ENCODE measurements at regions not wholly inside any gene's neighbourhood (a gene's known extent, or its start where the extent isn't known, plus 50 kb on each side); places are given as distances from the start of the nearest gene placed in this dataset.

DNA sequence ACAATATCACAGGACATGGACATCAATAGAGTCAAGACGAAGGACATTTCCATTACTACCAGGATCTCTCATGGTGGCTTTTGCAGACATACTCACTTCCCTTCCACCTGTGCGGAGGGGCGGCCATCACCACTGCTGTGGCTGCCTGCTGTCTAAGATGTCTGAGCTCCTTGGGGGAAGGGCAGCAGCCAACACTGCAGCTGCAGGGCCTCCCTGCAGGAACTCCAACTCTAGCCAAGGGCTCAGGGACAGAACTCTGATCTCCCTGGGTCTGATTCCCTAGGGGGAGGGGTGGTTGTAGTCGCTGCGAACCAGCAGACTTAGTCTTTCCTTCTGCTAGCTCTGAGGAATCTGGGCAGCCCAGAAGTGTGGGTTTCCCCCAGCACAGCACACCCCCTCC lies 78.9 kb upstream of the ANKRD10 start:
- DNase-seq (ENCODE audit: low read depth in 2 of 2), result no peak
- H3K4me3 ChIP-seq (replicated peaks in 1 of 2; ENCODE audit: low read depth in 2 of 2, low read length in 2 of 2), result no peak overlapping the region
- TF ChIP-seq, protein P1, sequence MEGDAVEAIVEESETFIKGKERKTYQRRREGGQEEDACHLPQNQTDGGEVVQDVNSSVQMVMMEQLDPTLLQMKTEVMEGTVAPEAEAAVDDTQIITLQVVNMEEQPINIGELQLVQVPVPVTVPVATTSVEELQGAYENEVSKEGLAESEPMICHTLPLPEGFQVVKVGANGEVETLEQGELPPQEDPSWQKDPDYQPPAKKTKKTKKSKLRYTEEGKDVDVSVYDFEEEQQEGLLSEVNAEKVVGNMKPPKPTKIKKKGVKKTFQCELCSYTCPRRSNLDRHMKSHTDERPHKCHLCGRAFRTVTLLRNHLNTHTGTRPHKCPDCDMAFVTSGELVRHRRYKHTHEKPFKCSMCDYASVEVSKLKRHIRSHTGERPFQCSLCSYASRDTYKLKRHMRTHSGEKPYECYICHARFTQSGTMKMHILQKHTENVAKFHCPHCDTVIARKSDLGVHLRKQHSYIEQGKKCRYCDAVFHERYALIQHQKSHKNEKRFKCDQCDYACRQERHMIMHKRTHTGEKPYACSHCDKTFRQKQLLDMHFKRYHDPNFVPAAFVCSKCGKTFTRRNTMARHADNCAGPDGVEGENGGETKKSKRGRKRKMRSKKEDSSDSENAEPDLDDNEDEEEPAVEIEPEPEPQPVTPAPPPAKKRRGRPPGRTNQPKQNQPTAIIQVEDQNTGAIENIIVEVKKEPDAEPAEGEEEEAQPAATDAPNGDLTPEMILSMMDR (IDR thresholded peaks at IDR 0.05; ENCODE audit: low read depth, low read length), result no peak

DNA sequence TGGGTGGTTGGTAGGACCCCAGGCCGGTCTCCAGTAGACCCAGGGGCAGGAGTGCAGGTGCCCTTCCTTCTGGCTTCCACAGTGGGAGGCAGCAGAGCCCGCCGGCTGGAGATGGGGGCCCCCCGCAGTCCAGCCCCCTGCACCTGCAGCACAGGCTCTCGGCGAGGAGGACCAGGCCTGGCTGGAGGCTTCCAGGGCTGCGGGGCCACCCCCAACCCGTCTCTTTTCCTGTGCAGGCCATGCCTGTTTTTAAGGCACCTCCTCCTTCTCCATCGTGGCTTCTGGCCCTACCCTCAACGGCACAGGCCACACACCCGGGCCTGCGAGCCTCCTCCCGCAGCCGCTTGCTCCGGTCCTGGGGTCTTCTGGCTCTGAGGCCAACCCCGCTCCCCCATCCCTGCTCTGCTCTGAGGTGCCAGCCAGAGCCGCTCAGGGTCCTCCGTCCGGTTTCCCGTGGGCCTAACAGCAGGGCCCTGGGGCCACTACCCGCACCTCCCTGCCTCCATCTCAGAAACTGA lies 77.2 kb upstream of the ANKRD10 start:
- DNase-seq (ENCODE audit: low read depth in 2 of 2), result no peak
- TF ChIP-seq, protein P1 (IDR thresholded peaks at IDR 0.05; ENCODE audit: low read depth, low read length), result no peak
- no peak overlapping the region for H3K4me3 ChIP-seq (replicated peaks in 1 of 2; ENCODE audit: low read depth in 2 of 2, low read length in 2 of 2)

DNA sequence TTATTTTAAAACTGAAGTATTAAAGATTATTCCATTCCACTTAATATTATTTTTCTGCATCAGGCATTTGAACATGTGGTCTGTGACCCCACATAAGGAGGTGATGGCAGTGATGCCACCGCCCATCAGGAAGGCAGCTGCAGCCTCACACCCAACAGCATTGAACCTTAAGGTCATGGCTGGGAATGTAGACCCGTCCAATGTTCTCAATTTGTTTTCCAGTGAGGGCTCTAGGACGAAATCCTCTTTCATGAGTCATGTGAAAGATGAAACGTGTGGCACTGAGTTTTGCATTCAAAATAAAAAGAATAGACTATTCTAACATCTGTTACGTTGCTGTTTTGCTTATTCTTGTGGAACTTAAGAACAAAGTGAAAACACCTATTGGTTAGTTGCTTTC lies 74.5 kb upstream of the ANKRD10 start:
- TF ChIP-seq, protein P1 (IDR thresholded peaks at IDR 0.05; ENCODE audit: low read depth, low read length), result no peak
- DNase-seq (ENCODE audit: low read depth in 2 of 2), result no peak

DNA sequence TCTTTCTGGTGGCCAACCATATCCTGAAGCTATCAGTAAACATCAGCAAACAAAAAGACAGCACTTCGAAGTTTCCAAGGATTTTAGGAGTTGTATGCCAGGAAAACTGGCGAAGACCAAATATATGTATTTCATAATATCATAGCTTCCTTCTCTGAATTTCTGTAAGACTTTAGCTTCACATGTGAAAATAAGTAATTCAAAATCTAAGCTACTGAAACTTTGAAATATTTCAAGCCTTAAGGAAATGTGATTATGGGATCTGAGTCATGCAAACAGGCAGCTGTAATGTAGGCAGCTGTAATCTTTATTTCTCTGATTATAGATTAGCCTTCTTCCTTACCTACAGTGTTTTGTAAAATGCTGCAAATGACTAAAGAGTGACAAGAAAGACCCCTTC lies 70.7 kb upstream of the ANKRD10 start:
- DNase-seq (ENCODE audit: low read depth in 2 of 2), result peak in 1 of 2 donors; percentile 22
- no peak overlapping the region for H3K4me3 ChIP-seq (replicated peaks in 1 of 2; ENCODE audit: low read depth in 2 of 2, low read length in 2 of 2)
- TF ChIP-seq, protein P1 (IDR thresholded peaks at IDR 0.05; ENCODE audit: low read depth, low read length), result no peak

More for the DNA sequence above, 74.5 kb upstream of the ANKRD10 start:
- no peak overlapping the region for H3K4me3 ChIP-seq (replicated peaks in 1 of 2; ENCODE audit: low read depth in 2 of 2, low read length in 2 of 2)

DNA sequence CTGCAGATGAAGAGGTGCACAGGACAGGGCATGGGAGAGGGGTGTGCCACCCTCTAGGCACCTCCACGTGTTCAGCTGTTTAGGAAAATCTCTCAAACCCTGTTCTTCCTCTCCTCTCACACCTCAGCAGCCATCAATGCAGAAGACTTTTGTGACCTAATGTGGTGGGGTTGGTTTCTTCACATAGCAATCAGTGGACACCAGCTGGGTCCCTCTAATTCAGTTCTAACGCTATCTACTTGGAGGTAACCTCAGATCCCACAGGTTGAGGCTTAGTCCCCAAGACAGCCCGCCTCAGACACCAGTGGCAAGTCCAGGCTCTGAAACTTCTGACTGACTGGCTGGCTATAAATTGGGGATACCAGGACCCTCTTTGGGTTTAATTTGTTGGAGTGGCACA lies 69.9 kb upstream of the ANKRD10 start:
- no peak overlapping the region for H3K4me3 ChIP-seq (replicated peaks in 1 of 2; ENCODE audit: low read depth in 2 of 2, low read length in 2 of 2)
- TF ChIP-seq, protein P1 (IDR thresholded peaks at IDR 0.05; ENCODE audit: low read depth, low read length), result no peak
- DNase-seq (ENCODE audit: low read depth in 2 of 2), result no peak

DNA sequence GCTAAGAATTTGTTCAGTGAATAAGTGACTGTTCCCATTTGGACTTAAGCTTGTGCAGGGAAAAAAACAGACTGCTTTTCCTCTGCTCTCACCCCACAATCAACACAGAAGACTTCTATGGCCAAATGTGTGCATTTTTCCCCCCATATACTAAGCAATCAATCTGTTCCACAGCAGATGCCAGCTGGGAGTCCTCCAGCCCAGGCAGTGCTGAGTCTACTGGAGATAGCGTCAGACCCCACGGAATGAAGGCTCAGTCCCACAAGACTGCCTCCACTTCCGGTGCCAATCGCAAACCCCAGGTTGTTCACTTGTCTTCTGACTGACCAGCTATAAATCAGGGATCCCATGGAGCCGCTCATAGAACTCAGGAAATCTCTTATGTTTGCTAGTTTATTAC lies 69.5 kb upstream of the ANKRD10 start:
- TF ChIP-seq, protein P1 (IDR thresholded peaks at IDR 0.05; ENCODE audit: low read depth, low read length), result no peak
- peak in 1 of 2 donors; percentile 56 for DNase-seq (ENCODE audit: low read depth in 2 of 2)
- no peak overlapping the region for H3K4me3 ChIP-seq (replicated peaks in 1 of 2; ENCODE audit: low read depth in 2 of 2, low read length in 2 of 2)

DNA sequence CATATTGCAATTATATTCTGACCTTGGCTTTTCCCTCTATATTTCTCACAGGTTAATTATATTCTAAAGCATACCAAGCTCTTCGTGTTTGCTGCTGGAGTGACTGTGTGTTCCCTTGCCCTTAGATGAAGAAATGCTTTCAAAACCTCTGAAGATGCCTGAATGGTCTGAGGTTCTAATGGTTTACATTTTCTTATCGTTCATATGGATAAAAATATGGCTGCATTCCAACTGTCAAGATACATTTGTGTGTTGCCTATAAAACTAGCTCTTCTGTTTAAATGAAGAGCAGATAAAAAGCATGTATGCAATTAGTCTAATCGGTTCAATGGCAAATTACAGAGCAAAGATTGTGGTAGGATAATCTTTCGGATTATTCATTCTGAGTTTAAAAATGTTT lies 68.4 kb upstream of the ANKRD10 start:
- no peak for DNase-seq (ENCODE audit: low read depth in 2 of 2)
- TF ChIP-seq, protein P1 (IDR thresholded peaks at IDR 0.05; ENCODE audit: low read depth, low read length), result no peak
- no peak overlapping the region for H3K4me3 ChIP-seq (replicated peaks in 1 of 2; ENCODE audit: low read depth in 2 of 2, low read length in 2 of 2)
